A673 (cell line): ENCODE measurements at regions not wholly inside any gene's neighbourhood (a gene's known extent, or its start where the extent isn't known, plus 50 kb on each side); places are given as distances from the start of the nearest gene placed in this dataset.

Experiments
- EZH2 ChIP-seq: fragments of 200-600 bp; sonication (generic); IDR thresholded peaks from 2 replicates; pipeline ENCODE4 v1.6.1; 2017; ENCODE audit warnings: borderline replicate concordance, low read depth, mild to moderate bottlenecking, mixed read lengths, antibody characterized with exemption, low read length; ENCODE audit not compliant: poor library complexity, severe bottlenecking
- TF ChIP-seq, protein P1 (sequence below): fragments of 300-800, 200-600 bp; sonication (generic); conservative IDR thresholded peaks from 2 replicates; pipeline ENCODE4 v1.5.1; 2017; ENCODE audit warnings: low read depth, mild to moderate bottlenecking, antibody characterized with exemption, low read length, moderate library complexity, mixed read lengths

DNA sequence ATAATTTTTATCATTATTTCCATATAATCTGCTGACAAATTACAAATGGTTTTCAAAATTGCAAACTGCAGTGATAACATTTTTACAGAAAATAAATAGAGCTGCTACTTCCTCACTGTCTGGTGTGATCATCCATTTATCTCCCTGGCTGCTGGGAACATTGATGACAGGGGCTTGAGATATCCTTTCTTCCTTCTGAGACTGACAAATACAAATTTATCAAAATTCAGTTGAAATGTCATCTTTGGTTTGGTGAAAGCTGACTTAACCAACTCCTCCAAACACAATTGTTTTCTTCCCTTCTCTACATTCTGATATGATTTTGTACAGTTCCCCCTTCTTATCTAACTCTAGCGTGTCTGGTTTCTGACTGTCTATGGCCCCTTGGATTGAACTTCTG is 611.8 kb upstream of the KLF4 start:
- TF ChIP-seq, protein P1, sequence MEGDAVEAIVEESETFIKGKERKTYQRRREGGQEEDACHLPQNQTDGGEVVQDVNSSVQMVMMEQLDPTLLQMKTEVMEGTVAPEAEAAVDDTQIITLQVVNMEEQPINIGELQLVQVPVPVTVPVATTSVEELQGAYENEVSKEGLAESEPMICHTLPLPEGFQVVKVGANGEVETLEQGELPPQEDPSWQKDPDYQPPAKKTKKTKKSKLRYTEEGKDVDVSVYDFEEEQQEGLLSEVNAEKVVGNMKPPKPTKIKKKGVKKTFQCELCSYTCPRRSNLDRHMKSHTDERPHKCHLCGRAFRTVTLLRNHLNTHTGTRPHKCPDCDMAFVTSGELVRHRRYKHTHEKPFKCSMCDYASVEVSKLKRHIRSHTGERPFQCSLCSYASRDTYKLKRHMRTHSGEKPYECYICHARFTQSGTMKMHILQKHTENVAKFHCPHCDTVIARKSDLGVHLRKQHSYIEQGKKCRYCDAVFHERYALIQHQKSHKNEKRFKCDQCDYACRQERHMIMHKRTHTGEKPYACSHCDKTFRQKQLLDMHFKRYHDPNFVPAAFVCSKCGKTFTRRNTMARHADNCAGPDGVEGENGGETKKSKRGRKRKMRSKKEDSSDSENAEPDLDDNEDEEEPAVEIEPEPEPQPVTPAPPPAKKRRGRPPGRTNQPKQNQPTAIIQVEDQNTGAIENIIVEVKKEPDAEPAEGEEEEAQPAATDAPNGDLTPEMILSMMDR, result no peak
- TF ChIP-seq EZH2, result no peak
